Liver (tissue), 8 donors: ENCODE measurements at regions not wholly inside any gene's neighbourhood (a gene's known extent, or its start where the extent isn't known, plus 50 kb on each side); places are given as distances from the start of the nearest gene placed in this dataset.

Source experiments
- DNase-seq: peaks from one replicate; pipeline ENCODE4 v3.0.0-alpha.2; 2017; ENCODE audit warnings: low spot score
- H3K27ac ChIP-seq, 2 donors: one replicate each; pipeline ENCODE4 v1.7.0; 2013; ENCODE audit warnings: inconsistent platforms in 2 of 2, low read length in 2 of 2, control low read depth in 1 of 2, low read depth in 1 of 2, mild to moderate bottlenecking in 1 of 2
- H3K27me3 ChIP-seq, 4 donors: one replicate each; pipeline versions ENCODE4 v1.6.1 to v1.7.0; 2013; ENCODE audit warnings: low read length in 3 of 4, inconsistent platforms in 1 of 4, mild to moderate bottlenecking in 1 of 4, moderate library complexity in 1 of 4; ENCODE audit not compliant: control insufficient read depth in 4 of 4, insufficient read depth in 4 of 4
- H3K36me3 ChIP-seq, 4 donors: one replicate each; pipeline versions ENCODE4 v1.6.1 to v1.7.0; 2013; ENCODE audit warnings: low read length in 3 of 4, mild to moderate bottlenecking in 3 of 4, low read depth in 1 of 4, moderate library complexity in 1 of 4; ENCODE audit not compliant: control insufficient read depth in 4 of 4, insufficient read depth in 3 of 4
- H3K4me1 ChIP-seq, 4 donors: one replicate each; pipeline versions ENCODE4 v1.6.1 to v1.7.0; 2013; ENCODE audit warnings: low read length in 3 of 4, mild to moderate bottlenecking in 3 of 4, moderate library complexity in 1 of 4; ENCODE audit not compliant: control insufficient read depth in 4 of 4, insufficient read depth in 4 of 4
- H3K4me3 ChIP-seq, 3 donors: one replicate each; pipeline versions ENCODE4 v1.6.1 to v1.7.0; 2013; ENCODE audit warnings: low read length in 3 of 3, control low read depth in 1 of 3, low read depth in 1 of 3, mild to moderate bottlenecking in 1 of 3
- H3K9ac ChIP-seq, 2 donors: one replicate each; pipeline ENCODE4 v1.7.0; 2013; ENCODE audit warnings: low read length in 2 of 2, mild to moderate bottlenecking in 2 of 2, moderate library complexity in 2 of 2, control low read depth in 1 of 2, low read depth in 1 of 2
- H3K9me3 ChIP-seq, 4 donors: one replicate each; pipeline versions ENCODE4 v1.6.1 to v1.7.0; 2013; ENCODE audit warnings: low read length in 3 of 4; ENCODE audit not compliant: control insufficient read depth in 4 of 4
- EGR1 ChIP-seq, 2 donors: IDR thresholded peaks; 2 replicates each; pipeline ENCODE4 v1.6.1; 2016 to 2018; ENCODE audit warnings: antibody characterized with exemption in 2 of 2, low read depth in 2 of 2
- FOXA1 ChIP-seq: IDR thresholded peaks from 2 replicates; pipeline ENCODE4 v1.6.1; 2016; ENCODE audit warnings: antibody characterized with exemption
- FOXA2 ChIP-seq: IDR thresholded peaks from 2 replicates; pipeline ENCODE4 v1.6.1; 2016; ENCODE audit warnings: antibody characterized with exemption
- GABPA ChIP-seq, 2 donors: IDR thresholded peaks in 1 of 2; conservative IDR thresholded peaks in 1 of 2; 2 replicates each; pipeline ENCODE4 v1.6.1; 2016; ENCODE audit warnings: antibody characterized with exemption in 2 of 2, mild to moderate bottlenecking in 1 of 2, moderate library complexity in 1 of 2
- HNF4A ChIP-seq, 2 donors: conservative IDR thresholded peaks; 2 replicates each; pipeline ENCODE4 v1.6.1; 2016; ENCODE audit warnings: antibody characterized with exemption in 2 of 2, mild to moderate bottlenecking in 2 of 2
- HNF4G ChIP-seq: IDR thresholded peaks from 2 replicates; pipeline ENCODE4 v1.6.1; 2016; ENCODE audit warnings: antibody characterized with exemption
- JUND ChIP-seq, 2 donors: IDR thresholded peaks; 2 replicates each; pipeline ENCODE4 v1.6.1; 2016; ENCODE audit warnings: antibody characterized with exemption in 2 of 2
- NR2F2 ChIP-seq: IDR thresholded peaks from 2 replicates; pipeline ENCODE4 v1.6.1; 2016; ENCODE audit warnings: antibody characterized with exemption
- RAD21 ChIP-seq, 2 donors: IDR thresholded peaks; 2 replicates each; pipeline ENCODE4 v1.6.1; 2016; ENCODE audit warnings: antibody characterized with exemption in 2 of 2, mild to moderate bottlenecking in 2 of 2
- RXRA ChIP-seq, 2 donors: IDR thresholded peaks; 2 replicates each; pipeline ENCODE4 v1.6.1; 2017 to 2018; ENCODE audit warnings: antibody characterized with exemption in 2 of 2, mild to moderate bottlenecking in 1 of 2
- SP1 ChIP-seq: IDR thresholded peaks from 2 replicates; pipeline ENCODE4 v1.6.1; 2018; ENCODE audit warnings: antibody characterized with exemption, mild to moderate bottlenecking
- TAF1 ChIP-seq: conservative IDR thresholded peaks from 2 replicates; pipeline ENCODE4 v1.6.1; 2016; ENCODE audit warnings: antibody characterized with exemption, mild to moderate bottlenecking
- YY1 ChIP-seq: IDR thresholded peaks from 2 replicates; pipeline ENCODE4 v1.6.1; 2016; ENCODE audit warnings: antibody characterized with exemption, mild to moderate bottlenecking
- WGBS: extraction: QIAGEN DNeasy Blood & Tissue Kit; methylation state at CpG from one replicate; pipeline ENCODE4 v1.1.7; 2013; 5-methylcytosine and 5-hydroxymethylcytosine counted together
- TF ChIP-seq, protein P1 (sequence below): IDR thresholded peaks from 2 replicates; pipeline ENCODE4 v1.6.1; 2016; ENCODE audit warnings: antibody characterized with exemption
- TF ChIP-seq, protein P2 (sequence below): IDR thresholded peaks from 2 replicates; pipeline ENCODE4 v1.6.1; 2016; ENCODE audit warnings: antibody characterized with exemption
- TF ChIP-seq, protein P3 (sequence below): fragments of 150-350 bp; IDR thresholded peaks from 2 replicates; pipeline ENCODE4 v1.5.1; 2017; ENCODE audit warnings: improper control_type of control experiment, low read depth, low read length; ENCODE audit not compliant: missing input control
- TF ChIP-seq, protein P4 (sequence below): IDR thresholded peaks from 2 replicates; pipeline ENCODE4 v1.6.1; 2016; ENCODE audit warnings: antibody characterized with exemption
- TF ChIP-seq, protein P5 (sequence below): IDR thresholded peaks from 2 replicates; pipeline ENCODE4 v1.6.1; 2016; ENCODE audit warnings: antibody characterized with exemption, mild to moderate bottlenecking
- donor health status: healthy.
- donor health status: healthy.
- donor health status: healthy.
- donor health status: healthy.
- donor health status: healthy.

DNA sequence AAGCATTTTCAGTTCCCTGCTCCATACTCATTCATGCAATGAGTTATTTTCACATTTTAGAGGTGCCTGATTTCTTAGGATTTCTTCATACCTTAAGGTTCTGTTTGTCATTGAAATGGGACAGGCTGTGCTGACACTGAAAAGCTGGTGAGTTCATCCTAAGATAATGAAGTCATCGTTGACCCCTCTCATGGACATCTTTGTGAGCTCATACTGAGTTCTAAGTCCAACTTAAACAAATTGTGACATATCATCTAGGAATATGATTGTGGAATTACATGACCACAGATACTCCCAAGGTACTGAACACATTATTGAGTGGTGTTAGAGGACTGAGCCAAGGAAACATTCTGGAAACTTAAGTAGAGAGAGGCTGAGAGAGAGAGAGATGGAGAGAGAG lies 224.8 kb upstream of the JAG1 start:
- no peak overlapping the region for H3K27ac ChIP-seq
- TF ChIP-seq FOXA2, result no peak
- TF ChIP-seq, protein P1, sequence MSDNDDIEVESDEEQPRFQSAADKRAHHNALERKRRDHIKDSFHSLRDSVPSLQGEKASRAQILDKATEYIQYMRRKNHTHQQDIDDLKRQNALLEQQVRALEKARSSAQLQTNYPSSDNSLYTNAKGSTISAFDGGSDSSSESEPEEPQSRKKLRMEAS, result no peak
- no peak for TF ChIP-seq JUND (IDR thresholded peaks at IDR 0.05)
- TF ChIP-seq, protein P2, sequence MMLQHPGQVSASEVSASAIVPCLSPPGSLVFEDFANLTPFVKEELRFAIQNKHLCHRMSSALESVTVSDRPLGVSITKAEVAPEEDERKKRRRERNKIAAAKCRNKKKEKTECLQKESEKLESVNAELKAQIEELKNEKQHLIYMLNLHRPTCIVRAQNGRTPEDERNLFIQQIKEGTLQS, result no peak
- no peak for TF ChIP-seq HNF4G
- TF ChIP-seq RXRA (IDR thresholded peaks at IDR 0.05), result no peak
- no peak for TF ChIP-seq HNF4A (conservative IDR thresholded peaks at IDR 0.05)
- no peak for TF ChIP-seq EGR1 (IDR thresholded peaks at IDR 0.05; ENCODE audit: low read depth in 2 of 2)
- TF ChIP-seq FOXA1, result no peak
- no peak for TF ChIP-seq NR2F2
- no peak for TF ChIP-seq RAD21 (IDR thresholded peaks at IDR 0.05)
- no peak for TF ChIP-seq SP1
- TF ChIP-seq YY1, result no peak
- TF ChIP-seq, protein P3, sequence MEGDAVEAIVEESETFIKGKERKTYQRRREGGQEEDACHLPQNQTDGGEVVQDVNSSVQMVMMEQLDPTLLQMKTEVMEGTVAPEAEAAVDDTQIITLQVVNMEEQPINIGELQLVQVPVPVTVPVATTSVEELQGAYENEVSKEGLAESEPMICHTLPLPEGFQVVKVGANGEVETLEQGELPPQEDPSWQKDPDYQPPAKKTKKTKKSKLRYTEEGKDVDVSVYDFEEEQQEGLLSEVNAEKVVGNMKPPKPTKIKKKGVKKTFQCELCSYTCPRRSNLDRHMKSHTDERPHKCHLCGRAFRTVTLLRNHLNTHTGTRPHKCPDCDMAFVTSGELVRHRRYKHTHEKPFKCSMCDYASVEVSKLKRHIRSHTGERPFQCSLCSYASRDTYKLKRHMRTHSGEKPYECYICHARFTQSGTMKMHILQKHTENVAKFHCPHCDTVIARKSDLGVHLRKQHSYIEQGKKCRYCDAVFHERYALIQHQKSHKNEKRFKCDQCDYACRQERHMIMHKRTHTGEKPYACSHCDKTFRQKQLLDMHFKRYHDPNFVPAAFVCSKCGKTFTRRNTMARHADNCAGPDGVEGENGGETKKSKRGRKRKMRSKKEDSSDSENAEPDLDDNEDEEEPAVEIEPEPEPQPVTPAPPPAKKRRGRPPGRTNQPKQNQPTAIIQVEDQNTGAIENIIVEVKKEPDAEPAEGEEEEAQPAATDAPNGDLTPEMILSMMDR, result no peak
- no peak for TF ChIP-seq GABPA (IDR thresholded peaks at IDR 0.05 in 1 of 2, conservative IDR thresholded peaks at IDR 0.05 in 1 of 2)
- no peaks in the 10 kb centered on the region for H3K27me3 ChIP-seq
- H3K4me3 ChIP-seq, result no peak overlapping the region
- H3K4me1 ChIP-seq, result no peaks in the 10 kb centered on the region
- no peaks in the 10 kb centered on the region for H3K9me3 ChIP-seq
- no peak overlapping the region for H3K9ac ChIP-seq
- DNase-seq, result no peak
- 72% methylated on average over 1 of the region's 1 CpG for WGBS
- no peaks in the 10 kb centered on the region for H3K36me3 ChIP-seq

DNA sequence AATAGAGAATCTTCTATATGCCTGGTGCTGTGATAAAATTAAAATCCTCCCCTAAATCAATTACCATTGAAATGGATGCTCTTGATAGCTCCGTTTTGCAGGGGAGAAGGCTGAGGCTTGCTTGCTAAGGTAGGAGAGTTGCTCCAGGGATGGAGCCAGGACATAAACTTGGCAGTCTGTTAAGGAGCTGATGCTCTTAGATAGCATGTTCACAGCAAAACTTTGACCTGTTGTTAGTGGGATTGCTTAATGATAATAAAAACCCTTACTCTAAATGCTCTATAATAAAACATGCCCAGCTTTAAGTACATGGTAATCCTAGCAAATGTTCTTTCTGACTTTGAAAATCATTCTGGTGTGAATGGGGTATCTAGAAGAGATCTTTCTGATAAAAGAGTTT lies 228.4 kb upstream of the JAG1 start:
- no peak for DNase-seq
- H3K36me3 ChIP-seq, result no peaks in the 10 kb centered on the region
- no peaks in the 10 kb centered on the region for H3K9me3 ChIP-seq
- no peak overlapping the region for H3K27ac ChIP-seq
- no peaks in the 10 kb centered on the region for H3K27me3 ChIP-seq
- TF ChIP-seq HNF4G, result no peak
- TF ChIP-seq, protein P2, result no peak
- TF ChIP-seq JUND (IDR thresholded peaks at IDR 0.05), result no peak
- no peak for TF ChIP-seq EGR1 (IDR thresholded peaks at IDR 0.05; ENCODE audit: low read depth in 2 of 2)
- TF ChIP-seq, protein P4, sequence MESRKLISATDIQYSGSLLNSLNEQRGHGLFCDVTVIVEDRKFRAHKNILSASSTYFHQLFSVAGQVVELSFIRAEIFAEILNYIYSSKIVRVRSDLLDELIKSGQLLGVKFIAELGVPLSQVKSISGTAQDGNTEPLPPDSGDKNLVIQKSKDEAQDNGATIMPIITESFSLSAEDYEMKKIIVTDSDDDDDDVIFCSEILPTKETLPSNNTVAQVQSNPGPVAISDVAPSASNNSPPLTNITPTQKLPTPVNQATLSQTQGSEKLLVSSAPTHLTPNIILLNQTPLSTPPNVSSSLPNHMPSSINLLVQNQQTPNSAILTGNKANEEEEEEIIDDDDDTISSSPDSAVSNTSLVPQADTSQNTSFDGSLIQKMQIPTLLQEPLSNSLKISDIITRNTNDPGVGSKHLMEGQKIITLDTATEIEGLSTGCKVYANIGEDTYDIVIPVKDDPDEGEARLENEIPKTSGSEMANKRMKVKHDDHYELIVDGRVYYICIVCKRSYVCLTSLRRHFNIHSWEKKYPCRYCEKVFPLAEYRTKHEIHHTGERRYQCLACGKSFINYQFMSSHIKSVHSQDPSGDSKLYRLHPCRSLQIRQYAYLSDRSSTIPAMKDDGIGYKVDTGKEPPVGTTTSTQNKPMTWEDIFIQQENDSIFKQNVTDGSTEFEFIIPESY, result no peak
- no peak for TF ChIP-seq SP1
- TF ChIP-seq HNF4A (conservative IDR thresholded peaks at IDR 0.05), result no peak
- no peak for TF ChIP-seq FOXA2
- TF ChIP-seq TAF1, result no peak
- TF ChIP-seq YY1, result no peak
- TF ChIP-seq, protein P1, result no peak
- TF ChIP-seq GABPA (IDR thresholded peaks at IDR 0.05 in 1 of 2, conservative IDR thresholded peaks at IDR 0.05 in 1 of 2), result no peak
- no peak for TF ChIP-seq FOXA1
- TF ChIP-seq, protein P5, sequence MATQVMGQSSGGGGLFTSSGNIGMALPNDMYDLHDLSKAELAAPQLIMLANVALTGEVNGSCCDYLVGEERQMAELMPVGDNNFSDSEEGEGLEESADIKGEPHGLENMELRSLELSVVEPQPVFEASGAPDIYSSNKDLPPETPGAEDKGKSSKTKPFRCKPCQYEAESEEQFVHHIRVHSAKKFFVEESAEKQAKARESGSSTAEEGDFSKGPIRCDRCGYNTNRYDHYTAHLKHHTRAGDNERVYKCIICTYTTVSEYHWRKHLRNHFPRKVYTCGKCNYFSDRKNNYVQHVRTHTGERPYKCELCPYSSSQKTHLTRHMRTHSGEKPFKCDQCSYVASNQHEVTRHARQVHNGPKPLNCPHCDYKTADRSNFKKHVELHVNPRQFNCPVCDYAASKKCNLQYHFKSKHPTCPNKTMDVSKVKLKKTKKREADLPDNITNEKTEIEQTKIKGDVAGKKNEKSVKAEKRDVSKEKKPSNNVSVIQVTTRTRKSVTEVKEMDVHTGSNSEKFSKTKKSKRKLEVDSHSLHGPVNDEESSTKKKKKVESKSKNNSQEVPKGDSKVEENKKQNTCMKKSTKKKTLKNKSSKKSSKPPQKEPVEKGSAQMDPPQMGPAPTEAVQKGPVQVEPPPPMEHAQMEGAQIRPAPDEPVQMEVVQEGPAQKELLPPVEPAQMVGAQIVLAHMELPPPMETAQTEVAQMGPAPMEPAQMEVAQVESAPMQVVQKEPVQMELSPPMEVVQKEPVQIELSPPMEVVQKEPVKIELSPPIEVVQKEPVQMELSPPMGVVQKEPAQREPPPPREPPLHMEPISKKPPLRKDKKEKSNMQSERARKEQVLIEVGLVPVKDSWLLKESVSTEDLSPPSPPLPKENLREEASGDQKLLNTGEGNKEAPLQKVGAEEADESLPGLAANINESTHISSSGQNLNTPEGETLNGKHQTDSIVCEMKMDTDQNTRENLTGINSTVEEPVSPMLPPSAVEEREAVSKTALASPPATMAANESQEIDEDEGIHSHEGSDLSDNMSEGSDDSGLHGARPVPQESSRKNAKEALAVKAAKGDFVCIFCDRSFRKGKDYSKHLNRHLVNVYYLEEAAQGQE, result no peak
- TF ChIP-seq, protein P3, result no peak
- TF ChIP-seq RAD21 (IDR thresholded peaks at IDR 0.05), result no peak
- no peak for TF ChIP-seq NR2F2
- H3K9ac ChIP-seq, result no peak overlapping the region
- 75% methylated on average over 1 of the region's 1 CpG for WGBS
- H3K4me1 ChIP-seq, result no peaks in the 10 kb centered on the region
- H3K4me3 ChIP-seq, result no peak overlapping the region
